ENCODE measurements at regions not wholly inside any gene's neighbourhood (a gene's known extent, or its start where the extent isn't known, plus 50 kb on each side); places are given as distances from the start of the nearest gene placed in this dataset.
A peak's percentile ranks its signal among the peaks of the same experiment; 100 is the strongest.

DNA sequence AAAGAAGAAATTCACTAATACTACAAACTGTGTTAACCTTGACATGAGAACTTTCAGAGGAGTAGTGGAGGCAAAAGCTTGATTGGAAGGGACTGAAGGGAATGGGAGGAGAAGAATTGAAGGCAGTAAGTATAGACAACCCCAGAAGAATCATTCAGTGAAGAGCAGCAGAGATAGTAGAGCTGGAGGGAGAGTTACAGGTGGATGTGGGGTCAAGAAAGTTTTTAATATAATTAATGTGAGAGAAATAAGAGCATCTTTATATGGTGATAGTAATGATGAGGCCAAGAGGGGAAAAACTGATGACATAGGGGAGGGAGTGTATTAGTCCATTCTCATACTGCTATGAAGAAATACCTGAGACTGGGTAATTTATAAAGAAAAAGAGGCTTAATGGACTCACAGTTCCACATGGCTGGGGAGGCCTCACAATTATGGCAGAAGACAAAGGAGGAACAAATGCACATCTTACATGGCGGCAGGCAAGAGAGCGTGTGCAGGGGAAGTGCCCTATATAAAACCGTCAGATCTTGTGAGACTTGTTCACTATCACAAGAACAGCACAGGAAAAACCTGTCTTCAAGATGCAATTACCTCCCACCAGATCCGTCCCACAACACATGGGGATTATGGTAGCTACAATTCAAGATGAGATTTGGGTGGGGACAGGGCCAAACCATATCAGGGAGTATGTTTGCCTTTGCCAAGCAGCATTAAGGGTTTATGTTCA lies 88.3 kb upstream of the PIK3CG start:
- ATAC-seq = no peak

GRCh38 chr7:106777674-106778299 lies 87.3 kb upstream of the PIK3CG start:
- ATAC-seq = no peak

DNA sequence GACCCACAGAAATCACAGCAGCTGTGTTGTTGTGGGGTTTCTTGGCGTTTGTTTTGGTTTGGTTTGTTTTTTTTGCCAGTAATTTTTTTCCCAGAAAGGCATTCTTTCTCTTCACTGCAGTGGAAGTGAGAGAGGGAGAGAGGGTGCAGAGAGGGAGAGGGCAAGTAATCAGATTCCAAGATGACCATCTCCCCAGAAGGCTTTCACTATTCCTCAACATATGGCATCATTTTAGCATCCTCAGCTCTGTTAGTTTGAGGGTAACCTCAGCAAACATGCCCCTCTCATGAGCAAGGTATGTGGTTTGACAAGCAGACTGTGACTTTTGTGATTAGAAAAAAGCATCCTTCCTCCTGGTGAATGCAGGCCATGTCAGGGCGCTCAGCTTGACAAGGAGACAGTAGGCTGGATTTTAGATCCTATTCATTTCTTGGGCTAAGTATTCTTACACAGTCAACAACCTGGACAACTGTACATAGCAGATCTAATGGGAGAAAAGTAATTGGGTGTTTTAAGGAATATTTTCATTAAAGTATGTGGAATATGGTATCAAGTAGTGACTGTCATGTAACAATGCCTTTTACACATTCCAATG lies 86.3 kb upstream of the PIK3CG start:
- ATAC-seq = no peak

GRCh38 chr7:106779877-106780276 lies 85.2 kb upstream of the PIK3CG start:
- ATAC-seq = no peak

DNA sequence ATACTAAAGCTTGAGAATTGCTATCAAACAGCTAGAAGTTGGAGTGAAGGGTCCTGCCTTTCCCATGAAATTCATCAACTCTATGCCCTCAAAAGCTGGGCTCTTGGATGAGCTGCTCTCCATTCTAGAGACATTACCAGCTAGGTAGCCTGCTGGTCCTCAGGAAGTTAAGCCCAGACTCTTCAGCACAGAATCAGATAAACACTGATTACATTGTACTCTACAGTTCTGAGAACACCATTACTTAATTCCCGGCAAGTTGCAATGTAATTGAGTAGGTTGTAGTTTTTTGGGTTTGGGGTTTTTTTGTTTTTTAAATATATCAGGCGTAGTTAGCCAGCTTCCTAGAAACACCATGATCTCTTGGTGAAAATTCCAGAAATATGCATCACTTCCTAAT lies 84.1 kb upstream of the PIK3CG start:
- ATAC-seq = no peak

DNA sequence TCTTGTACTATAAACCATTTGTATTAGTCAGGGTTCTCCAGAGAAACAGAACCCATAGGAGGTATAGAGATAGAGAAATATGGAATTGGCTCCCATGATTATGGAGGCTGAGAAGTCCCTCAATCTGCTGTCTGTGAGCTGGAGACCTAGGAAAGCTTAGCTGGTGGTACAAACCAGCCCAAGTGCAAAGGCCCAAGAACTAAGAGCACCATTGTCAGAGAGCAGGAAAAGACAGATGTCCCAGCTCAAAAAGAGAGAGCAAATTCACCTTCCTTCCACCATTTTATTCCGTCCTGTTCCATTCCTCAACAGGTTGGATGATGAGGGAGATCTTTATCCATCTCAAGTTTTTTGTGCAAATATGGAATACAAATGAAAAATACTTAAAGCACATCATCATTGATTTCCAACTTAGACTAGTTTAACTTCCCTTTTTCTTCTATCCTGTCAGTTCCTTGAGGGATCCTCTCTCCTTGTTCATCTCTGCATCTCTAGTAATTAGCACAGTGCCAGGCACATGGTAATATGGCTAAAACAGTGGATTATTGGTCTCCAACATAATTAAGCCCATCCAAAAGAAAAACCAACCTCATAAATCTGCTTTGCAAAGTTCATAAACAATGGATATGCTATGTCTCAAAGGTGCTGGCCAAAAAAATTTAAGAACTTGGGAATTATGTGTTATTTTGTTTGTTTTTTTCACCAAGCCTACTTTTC lies 83.1 kb upstream of the PIK3CG start:
- ATAC-seq = no peak

DNA sequence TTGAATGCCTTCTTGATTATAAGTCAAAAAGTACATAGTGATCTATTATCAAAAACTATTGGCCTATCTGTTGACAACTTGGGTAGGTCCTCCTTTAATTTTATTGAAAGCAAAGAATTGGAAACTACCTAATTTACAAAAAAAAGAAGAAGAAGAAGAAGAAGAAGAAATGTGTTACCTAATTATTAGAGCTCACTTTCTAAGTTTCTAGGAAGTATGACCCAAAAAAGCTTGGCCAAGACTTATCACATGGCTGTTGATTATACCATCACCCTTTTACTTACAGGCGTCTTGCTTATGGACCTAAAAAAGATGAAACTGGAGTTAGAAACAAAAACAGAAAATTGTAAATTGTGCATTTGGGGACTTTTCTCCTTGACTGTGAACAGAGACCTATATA lies 81.8 kb upstream of the PIK3CG start:
- ATAC-seq = no peak

DNA sequence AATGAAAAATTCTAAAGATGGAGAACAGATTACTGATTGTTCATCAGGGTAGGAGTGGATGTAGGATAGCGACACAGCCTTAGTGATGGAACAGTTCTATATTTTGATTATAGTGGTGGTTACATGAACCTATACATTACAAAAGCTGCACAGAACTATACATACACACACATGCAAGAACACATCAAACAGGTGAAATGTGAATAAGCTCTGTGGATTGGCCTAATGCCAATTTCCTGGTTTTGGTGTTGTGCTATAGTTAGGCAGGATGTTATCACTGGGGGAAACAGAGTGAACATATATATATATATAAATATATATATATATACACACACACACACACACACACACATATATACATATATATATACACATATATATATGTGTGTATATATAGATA lies 76.4 kb upstream of the PIK3CG start:
- no peak for ATAC-seq

GRCh38 chr7:106791526-106791925 lies 73.6 kb upstream of the PIK3CG start:
- ATAC-seq = no peak

DNA sequence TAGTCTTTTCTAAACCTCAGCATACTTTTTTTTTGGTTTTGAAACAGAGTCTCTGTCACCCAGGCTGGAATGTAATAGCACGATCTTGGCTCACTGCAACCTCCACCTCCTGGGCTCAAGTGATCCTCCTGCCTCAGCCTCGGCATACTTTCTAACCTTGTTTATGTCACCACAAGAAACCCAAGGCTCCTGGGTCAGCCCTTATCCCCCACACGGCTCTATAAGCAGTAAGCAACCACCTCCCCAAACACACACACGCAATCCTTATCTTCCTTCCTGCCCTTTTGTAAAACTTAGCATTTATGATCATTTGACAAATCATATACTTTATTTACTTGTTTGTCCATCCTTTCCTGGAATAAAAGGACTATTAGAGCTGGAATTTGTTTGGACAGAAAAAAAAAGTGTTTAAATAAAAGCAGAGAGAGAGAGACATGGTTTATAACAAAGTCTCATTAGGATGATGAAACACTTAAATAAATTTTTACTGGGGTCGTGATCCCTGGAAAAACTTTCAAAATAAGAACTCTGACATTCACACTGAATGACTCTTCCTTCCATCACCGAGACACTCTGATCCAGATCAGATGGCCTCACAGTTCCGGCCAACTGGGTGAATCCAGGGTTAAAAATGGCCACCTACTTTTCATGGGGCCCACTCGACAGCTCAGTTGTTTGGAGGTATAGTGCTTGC lies 72.7 kb upstream of the PIK3CG start:
- no peak for ATAC-seq

GRCh38 chr7:106793015-106793975 lies 71.8 kb upstream of the PIK3CG start:
- peak; percentile 43 for ATAC-seq

- no peak for ATAC-seq
Measured at GRCh38 chr7:106794276-106795083, 70.6 kb upstream of the PIK3CG start.

- ATAC-seq = no peak
Measured at GRCh38 chr7:106795084-106795876, 69.8 kb upstream of the PIK3CG start.

- ATAC-seq = no peak
Measured at GRCh38 chr7:106795877-106796231, 69.2 kb upstream of the PIK3CG start.

GRCh38 chr7:106797937-106798336 lies 67.1 kb upstream of the PIK3CG start:
- ATAC-seq = no peak

DNA sequence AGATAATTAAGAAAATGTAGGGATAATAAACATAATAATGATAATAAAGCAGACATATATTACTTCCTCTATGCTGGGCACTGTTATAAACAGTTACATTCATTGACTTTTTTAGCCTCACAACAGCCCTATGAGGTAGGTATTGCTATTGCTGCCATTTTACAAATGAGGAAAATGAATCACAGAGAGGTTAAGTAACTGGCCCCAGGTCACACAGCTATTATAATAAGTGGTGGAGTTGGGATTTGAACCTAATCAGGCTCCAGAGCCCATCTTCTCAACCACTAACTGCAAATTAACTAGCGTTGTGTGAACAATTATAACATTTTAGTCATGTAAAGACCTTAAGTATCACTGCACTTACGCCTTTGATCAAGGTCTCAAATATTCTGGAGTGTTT lies 62.5 kb upstream of the PIK3CG start:
- no peak for ATAC-seq

GRCh38 chr7:106806556-106806955 lies 58.5 kb upstream of the PIK3CG start:
- ATAC-seq = no peak

GRCh38 chr7:106807474-106807873 lies 57.6 kb upstream of the PIK3CG start:
- ATAC-seq = no peak

DNA sequence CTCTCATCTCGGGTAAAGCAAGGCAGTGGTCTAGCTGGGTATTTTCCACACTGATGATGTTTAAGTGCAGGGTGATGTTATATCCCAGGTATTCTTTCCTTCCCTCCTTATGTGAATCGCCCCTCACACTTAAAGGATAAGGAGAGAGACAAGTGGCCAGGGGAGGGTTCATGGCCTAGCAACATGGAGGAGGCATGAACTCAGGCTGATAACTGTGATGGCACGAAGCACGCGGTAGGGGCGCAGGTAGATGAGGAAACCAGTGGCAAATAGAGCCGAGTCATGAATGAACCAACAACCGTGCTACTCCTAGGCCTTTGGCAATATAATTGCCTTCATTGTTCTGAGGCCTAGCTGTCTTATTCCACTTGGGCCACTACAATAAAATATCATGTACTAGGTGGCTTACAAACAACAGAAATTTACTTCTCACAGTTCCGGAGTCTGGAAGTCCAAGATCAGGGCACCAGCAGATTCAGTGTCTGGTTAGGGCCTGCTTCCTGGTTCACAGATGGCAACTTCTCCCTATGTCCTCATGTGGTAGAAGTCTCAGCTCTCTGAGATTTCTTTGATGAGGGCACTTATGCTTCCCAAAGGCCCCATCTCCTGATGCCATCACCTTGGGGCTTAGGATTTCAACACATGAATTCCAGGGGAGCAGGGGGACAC lies 56.0 kb upstream of the PIK3CG start:
- no peak for ATAC-seq

Data from esophagus mucosa (tissue), 1 donor.